Cardiac muscle cell (in vitro differentiated cells and primary cell): ENCODE measurements at regions not wholly inside any gene's neighbourhood (a gene's known extent, or its start where the extent isn't known, plus 50 kb on each side); places are given as distances from the start of the nearest gene placed in this dataset.
A peak's percentile ranks its signal among the peaks of the same experiment; 100 is the strongest.

ENCODE experiments used
- DNase-seq, 2 donors: peaks; one replicate each; pipeline versions ENCODE4 v3.0.0 to v3.0.0-alpha.2; 2010 to 2017; ENCODE audit warnings: low read depth in 1 of 2, low spot score in 1 of 2
- H3K27ac ChIP-seq: fragments of 200-600 bp; sonication (generic); 2 replicates; pipeline ENCODE4 v1.5.1; 2016
- H3K27me3 ChIP-seq: fragments of 200-600 bp; sonication (generic); 2 replicates; pipeline ENCODE4 v1.6.0; 2016; ENCODE audit warnings: control low read depth
- H3K36me3 ChIP-seq: fragments of 200-600 bp; sonication (generic); 2 replicates; pipeline ENCODE4 v1.5.1; 2016; ENCODE audit warnings: control low read depth
- H3K4me1 ChIP-seq: fragments of 200-600 bp; sonication (generic); 2 replicates; pipeline ENCODE4 v1.8.1; 2017; ENCODE audit warnings: low read depth, mild to moderate bottlenecking, mixed run types
- H3K4me3 ChIP-seq: fragments of 200-600 bp; sonication (generic); 2 replicates; pipeline ENCODE4 v1.5.1; 2016; ENCODE audit warnings: mild to moderate bottlenecking
- H3K9me3 ChIP-seq: fragments of 200-600 bp; sonication (generic); 2 replicates; pipeline ENCODE4 v1.5.1; 2017; ENCODE audit warnings: low read depth, mild to moderate bottlenecking, control low read depth
- TF ChIP-seq, protein P1 (sequence below): IDR thresholded peaks from 2 replicates; pipeline ENCODE4 v1.5.1; 2012; ENCODE audit warnings: low read depth, mild to moderate bottlenecking, low read length

DNA sequence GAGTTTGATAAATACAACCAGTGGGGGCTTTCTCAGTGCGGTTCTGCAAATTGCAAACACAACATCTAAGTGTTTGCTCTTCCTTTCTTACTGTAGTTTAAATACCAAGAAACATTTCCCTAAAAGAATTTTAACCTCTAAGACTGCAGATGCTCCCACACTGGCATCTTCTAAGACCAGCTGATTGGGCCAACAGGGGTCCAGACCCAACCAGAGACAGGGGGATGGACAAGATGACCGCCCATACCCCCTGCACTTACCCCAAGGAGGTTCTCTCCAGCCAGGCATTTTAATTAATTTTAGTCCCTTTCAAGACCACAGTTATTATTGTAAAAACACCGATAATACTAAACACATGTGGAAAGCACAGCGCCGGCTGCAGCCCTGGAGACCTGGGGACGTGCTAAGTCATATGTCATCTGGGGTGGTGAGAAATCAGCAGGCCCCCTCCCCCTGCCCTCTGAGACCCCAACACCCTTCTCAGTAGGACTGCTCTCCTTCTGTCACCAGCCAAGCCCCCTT lies 242.3 kb downstream of the SOX9 start:
- Histone ChIP-seq H3K4me3 (no peak overlapping the region), H3K27ac (no peak overlapping the region), H3K36me3 (no peaks in the 10 kb centered on the region), H3K4me1 (no peaks in the 10 kb centered on the region), H3K9me3 (no peaks in the 10 kb centered on the region), H3K27me3 (no peaks in the 10 kb centered on the region)
- no peak for DNase-seq
- TF ChIP-seq, protein P1, sequence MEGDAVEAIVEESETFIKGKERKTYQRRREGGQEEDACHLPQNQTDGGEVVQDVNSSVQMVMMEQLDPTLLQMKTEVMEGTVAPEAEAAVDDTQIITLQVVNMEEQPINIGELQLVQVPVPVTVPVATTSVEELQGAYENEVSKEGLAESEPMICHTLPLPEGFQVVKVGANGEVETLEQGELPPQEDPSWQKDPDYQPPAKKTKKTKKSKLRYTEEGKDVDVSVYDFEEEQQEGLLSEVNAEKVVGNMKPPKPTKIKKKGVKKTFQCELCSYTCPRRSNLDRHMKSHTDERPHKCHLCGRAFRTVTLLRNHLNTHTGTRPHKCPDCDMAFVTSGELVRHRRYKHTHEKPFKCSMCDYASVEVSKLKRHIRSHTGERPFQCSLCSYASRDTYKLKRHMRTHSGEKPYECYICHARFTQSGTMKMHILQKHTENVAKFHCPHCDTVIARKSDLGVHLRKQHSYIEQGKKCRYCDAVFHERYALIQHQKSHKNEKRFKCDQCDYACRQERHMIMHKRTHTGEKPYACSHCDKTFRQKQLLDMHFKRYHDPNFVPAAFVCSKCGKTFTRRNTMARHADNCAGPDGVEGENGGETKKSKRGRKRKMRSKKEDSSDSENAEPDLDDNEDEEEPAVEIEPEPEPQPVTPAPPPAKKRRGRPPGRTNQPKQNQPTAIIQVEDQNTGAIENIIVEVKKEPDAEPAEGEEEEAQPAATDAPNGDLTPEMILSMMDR = no peak

DNA sequence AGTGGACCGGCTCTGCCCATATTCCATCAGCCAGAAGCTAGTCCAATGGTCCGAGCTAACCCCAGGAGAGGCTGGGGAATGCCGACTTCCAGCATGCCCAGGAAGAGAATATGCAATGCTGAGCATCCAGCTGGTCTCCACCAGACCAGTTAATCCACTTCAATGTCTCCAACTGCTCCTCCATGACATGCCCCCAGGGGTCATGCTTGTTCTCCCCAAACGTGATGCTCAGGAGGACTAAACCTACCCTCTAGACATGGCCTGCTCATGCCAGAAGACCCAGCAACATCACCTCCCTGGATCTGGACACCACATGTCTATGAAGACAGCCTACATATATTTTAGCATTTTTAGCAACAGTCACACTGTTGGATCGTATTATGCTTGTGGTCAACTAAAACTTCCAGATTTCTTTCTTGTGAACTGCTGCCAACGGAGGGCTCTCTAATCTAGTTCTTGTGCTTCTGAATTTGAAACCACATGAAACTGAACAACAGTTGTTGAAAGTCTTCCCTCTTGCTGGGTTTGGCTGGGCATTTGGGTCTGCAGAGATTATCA lies 245.1 kb downstream of the SOX9 start:
- Histone ChIP-seq H3K4me1 (no peaks in the 10 kb centered on the region), H3K27me3 (no peaks in the 10 kb centered on the region), H3K4me3 (no peak overlapping the region), H3K36me3 (no peaks in the 10 kb centered on the region), H3K27ac (no peak overlapping the region), H3K9me3 (no peaks in the 10 kb centered on the region)
- TF ChIP-seq, protein P1 = no peak
- peak in 1 of 2 donors; percentile 72 for DNase-seq

DNA sequence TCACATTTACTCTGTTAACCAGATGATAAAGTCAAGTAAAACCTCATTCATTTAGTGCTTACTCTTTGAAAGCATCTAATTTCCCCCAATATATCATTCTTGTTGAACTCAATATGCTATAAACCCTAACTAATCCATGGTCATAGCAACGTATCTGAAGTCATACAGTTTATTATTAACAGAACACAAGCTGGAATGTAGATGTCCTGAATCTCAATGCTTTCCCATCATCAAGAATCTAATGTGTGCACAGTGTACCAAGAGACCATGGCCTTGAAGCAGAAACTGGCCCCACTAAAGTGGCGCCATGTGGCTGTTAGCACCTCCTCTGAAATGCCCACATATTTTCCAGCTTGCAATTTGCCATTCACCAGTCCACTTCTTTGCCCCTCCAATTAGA lies 245.8 kb downstream of the SOX9 start:
- Histone ChIP-seq H3K9me3 (no peaks in the 10 kb centered on the region), H3K27ac (no peak overlapping the region)
- TF ChIP-seq, protein P1 = no peak

DNA sequence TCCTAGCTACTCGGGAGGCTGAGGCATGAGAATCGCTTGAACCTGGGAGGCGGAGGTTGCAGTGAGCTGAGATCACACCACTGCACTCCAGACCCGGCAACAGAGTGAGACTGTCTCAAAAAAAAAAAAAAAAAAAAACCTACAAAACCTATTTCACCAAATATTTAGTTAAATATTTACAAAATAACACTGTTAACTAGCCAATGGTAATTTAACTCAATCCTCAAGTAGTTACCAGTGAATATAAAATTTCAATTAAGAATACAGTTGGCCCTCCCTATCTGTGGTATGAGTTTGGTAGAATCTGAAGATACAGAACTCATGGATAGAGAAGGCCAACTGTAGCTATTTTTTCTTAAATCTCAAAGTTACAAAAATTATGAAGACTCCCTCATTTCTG lies 247.4 kb downstream of the SOX9 start:
- Histone ChIP-seq H3K4me1 (no peaks in the 10 kb centered on the region), H3K27me3 (no peaks in the 10 kb centered on the region), H3K27ac (no peak overlapping the region), H3K36me3 (no peaks in the 10 kb centered on the region), H3K9me3 (no peaks in the 10 kb centered on the region), H3K4me3 (no peak overlapping the region)
- DNase-seq = no peak
- TF ChIP-seq, protein P1 = no peak

More for the DNA sequence above, 245.8 kb downstream of the SOX9 start:
- Histone ChIP-seq H3K4me1 (no peaks in the 10 kb centered on the region), H3K4me3 (no peak overlapping the region), H3K36me3 (no peaks in the 10 kb centered on the region), H3K27me3 (no peaks in the 10 kb centered on the region)
- DNase-seq = no peak

DNA sequence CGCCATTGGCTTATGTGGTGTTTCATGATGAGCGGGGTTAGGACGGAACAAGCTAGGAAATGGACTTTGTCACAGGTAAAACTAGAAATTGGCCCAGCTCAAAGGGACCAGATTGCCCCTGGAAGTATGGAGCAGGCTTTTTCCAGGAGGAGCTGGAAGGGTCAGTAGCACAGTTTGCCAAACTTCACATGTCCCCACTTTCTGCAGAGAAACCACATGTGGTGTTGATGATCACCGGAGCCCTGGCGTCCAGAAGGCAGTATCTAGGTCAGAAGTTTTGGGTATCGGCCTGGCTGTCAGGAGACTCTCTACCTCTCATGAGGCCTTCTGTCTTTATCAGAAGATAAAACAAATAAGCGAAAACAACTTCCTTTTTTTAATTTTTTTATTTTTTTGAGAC lies 248.5 kb downstream of the SOX9 start:
- no peak overlapping the region for H3K4me3 ChIP-seq
- no peaks in the 10 kb centered on the region for H3K9me3 ChIP-seq
- TF ChIP-seq, protein P1 = no peak
- H3K27me3 ChIP-seq = no peaks in the 10 kb centered on the region
- H3K36me3 ChIP-seq = no peaks in the 10 kb centered on the region
- no peaks in the 10 kb centered on the region for H3K4me1 ChIP-seq
- no peak overlapping the region for H3K27ac ChIP-seq
- no peak for DNase-seq
